ENCODE measurements at regions not wholly inside any gene's neighbourhood (a gene's known extent, or its start where the extent isn't known, plus 50 kb on each side); places are given as distances from the start of the nearest gene placed in this dataset.
"Not testable (repeated sequence)": the region's sequence is repeated elsewhere in the genome, so short reads cannot be mapped to it uniquely, and the experiment has no call there.

GRCh38 chr14:54258382-54258781 is 138.4 kb upstream of the CDKN3 start:
- no peak for DNase-seq

- DNase-seq, result no peak
These were observed 137.0 kb upstream of the CDKN3 start for GRCh38 chr14:54259821-54260220.

- DNase-seq, result no peak
These were observed 135.5 kb upstream of the CDKN3 start for GRCh38 chr14:54261283-54261682.

GRCh38 chr14:54266616-54267015 is 130.2 kb upstream of the CDKN3 start:
- DNase-seq, result not testable (repeated sequence)

- DNase-seq, result no peak
These were observed 129.6 kb upstream of the CDKN3 start for GRCh38 chr14:54267172-54267571.

- DNase-seq, result no peak
These were observed 120.6 kb upstream of the CDKN3 start for GRCh38 chr14:54275997-54276725.

- DNase-seq, result no peak
These were observed 118.7 kb upstream of the CDKN3 start for GRCh38 chr14:54278087-54278486.

- DNase-seq, result no peak
These were observed 118.0 kb upstream of the CDKN3 start for GRCh38 chr14:54278665-54279295.

- no peak for DNase-seq
These were observed 114.0 kb upstream of the CDKN3 start for GRCh38 chr14:54282849-54283248.

GRCh38 chr14:54285030-54285429 is 111.8 kb upstream of the CDKN3 start:
- no peak for DNase-seq

GRCh38 chr14:54291491-54292191 is 105.2 kb upstream of the CDKN3 start:
- no peak for DNase-seq

GRCh38 chr14:54294802-54295201 is 102.0 kb upstream of the CDKN3 start:
- DNase-seq, result no peak

GRCh38 chr14:54299410-54300363 is 97.1 kb upstream of the CDKN3 start:
- no peak for DNase-seq

GRCh38 chr14:54300881-54301280 is 95.9 kb upstream of the CDKN3 start:
- no peak for DNase-seq

GRCh38 chr14:54301359-54301758 is 95.4 kb upstream of the CDKN3 start:
- DNase-seq, result no peak

- no peak for DNase-seq
These were observed 90.0 kb upstream of the CDKN3 start for GRCh38 chr14:54306806-54307205.

GRCh38 chr14:54309615-54310014 is 87.2 kb upstream of the CDKN3 start:
- no peak for DNase-seq

- DNase-seq, result no peak
These were observed 86.5 kb upstream of the CDKN3 start for GRCh38 chr14:54310151-54310850.

GRCh38 chr14:54310851-54311228 is 86.0 kb upstream of the CDKN3 start:
- no peak for DNase-seq

GRCh38 chr14:54312166-54312801 is 84.5 kb upstream of the CDKN3 start:
- no peak for DNase-seq

GRCh38 chr14:54314365-54315104 is 82.3 kb upstream of the CDKN3 start:
- no peak for DNase-seq

All from midbrain (tissue), 1 donor.